Right kidney (tissue), 1 donor: ENCODE measurements at regions not wholly inside any gene's neighbourhood (a gene's known extent, or its start where the extent isn't known, plus 50 kb on each side); places are given as distances from the start of the nearest gene placed in this dataset.
A peak's percentile ranks its signal among the peaks of the same experiment; 100 is the strongest.
"Not testable (repeated sequence)": the region's sequence is repeated elsewhere in the genome, so short reads cannot be mapped to it uniquely, and the experiment has no call there.

Experiments
- DNase-seq: peaks from one replicate; pipeline ENCODE4 v3.0.0-alpha.2; 2016

- DNase-seq, result no peak
Observed at GRCh38 chr5:29042152-29042551, 2003.8 kb upstream of the CDH9 start.

- no peak for DNase-seq
Observed at GRCh38 chr5:29040404-29040803, 2002.0 kb upstream of the CDH9 start.

GRCh38 chr5:29039994-29040393 is 2001.6 kb upstream of the CDH9 start:
- DNase-seq, result no peak

GRCh38 chr5:29037716-29038115 is 1999.3 kb upstream of the CDH9 start:
- no peak for DNase-seq

GRCh38 chr5:29024052-29024451 is 1985.7 kb upstream of the CDH9 start:
- no peak for DNase-seq

- DNase-seq, result no peak
Observed at GRCh38 chr5:29023541-29023940, 1985.2 kb upstream of the CDH9 start.

GRCh38 chr5:29017501-29017900 is 1979.1 kb upstream of the CDH9 start:
- no peak for DNase-seq

GRCh38 chr5:29016067-29016466 is 1977.7 kb upstream of the CDH9 start:
- no peak for DNase-seq

GRCh38 chr5:29015523-29015922 is 1977.1 kb upstream of the CDH9 start:
- DNase-seq, result no peak

- DNase-seq, result no peak
Observed at GRCh38 chr5:29005386-29005785, 1967.0 kb upstream of the CDH9 start.

GRCh38 chr5:29002481-29002880 is 1964.1 kb upstream of the CDH9 start:
- no peak for DNase-seq

GRCh38 chr5:29001666-29002065 is 1963.3 kb upstream of the CDH9 start:
- DNase-seq, result no peak

GRCh38 chr5:28984639-28985038 is 1946.3 kb upstream of the CDH9 start:
- no peak for DNase-seq

- no peak for DNase-seq
Observed at GRCh38 chr5:28975508-28975907, 1937.1 kb upstream of the CDH9 start.

- DNase-seq, result no peak
Observed at GRCh38 chr5:28967848-28968247, 1929.5 kb upstream of the CDH9 start.

- DNase-seq, result no peak
Observed at GRCh38 chr5:28961816-28962215, 1923.4 kb upstream of the CDH9 start.

GRCh38 chr5:28958581-28958980 is 1920.2 kb upstream of the CDH9 start:
- DNase-seq, result no peak

- no peak for DNase-seq
Observed at GRCh38 chr5:28957450-28957849, 1919.1 kb upstream of the CDH9 start.

- DNase-seq, result no peak
Observed at GRCh38 chr5:28954074-28954473, 1915.7 kb upstream of the CDH9 start.

- no peak for DNase-seq
Observed at GRCh38 chr5:28947865-28948264, 1909.5 kb upstream of the CDH9 start.

GRCh38 chr5:28945859-28946258 is 1907.5 kb upstream of the CDH9 start:
- no peak for DNase-seq

- DNase-seq, result not testable (repeated sequence)
Observed at GRCh38 chr5:28929366-28929765, 1891.0 kb upstream of the CDH9 start.

GRCh38 chr5:28928327-28928790 is 1890.0 kb upstream of the CDH9 start:
- not testable (repeated sequence) for DNase-seq

- DNase-seq, result peak; percentile 12
Observed at GRCh38 chr5:28927559-28928326, 1889.4 kb upstream of the CDH9 start.

GRCh38 chr5:28926422-28926821 is 1888.0 kb upstream of the CDH9 start:
- DNase-seq, result no peak
